Lower leg skin (tissue), 4 donors: ENCODE measurements at regions not wholly inside any gene's neighbourhood (a gene's known extent, or its start where the extent isn't known, plus 50 kb on each side); places are given as distances from the start of the nearest gene placed in this dataset.

Experiments used
- DNase-seq, 2 donors: peaks; one replicate each; pipeline ENCODE4 v3.0.0-alpha.2; 2019; ENCODE audit warnings: low spot score in 2 of 2
- H3K4me3 ChIP-seq: fragments of 200-600 bp; sonication (generic); 2 replicates; pipeline ENCODE4 v1.5.1; 2017; ENCODE audit warnings: mild to moderate bottlenecking, low read depth; ENCODE audit not compliant: poor library complexity, severe bottlenecking
- CTCF ChIP-seq, 3 donors: fragments of 450-650 bp; IDR thresholded peaks; one replicate each; pipeline ENCODE4 v1.5.1; 2016; ENCODE audit warnings: antibody characterized with exemption in 3 of 3, mild to moderate bottlenecking in 3 of 3, moderate library complexity in 2 of 3
- POLR2A ChIP-seq, 2 donors: fragments of 450-650 bp; IDR thresholded peaks; one replicate each; pipeline ENCODE4 v1.6.1; 2016 to 2017; ENCODE audit warnings: antibody characterized with exemption in 2 of 2, mild to moderate bottlenecking in 1 of 2, moderate library complexity in 1 of 2
- WGBS, 2 donors: methylation state at CpG; one replicate each; pipeline ENCODE4 v1.1.5; 2018; 5-methylcytosine and 5-hydroxymethylcytosine counted together
- intact Hi-C: fragments of 100-400 bp; cut with DNase I; formaldehyde crosslinking; loops from one replicate; pipeline ENCODE4 v1.15.0; 2023; ENCODE audit warnings: low total_unique reads

- H3K4me3 ChIP-seq = no peak overlapping the region
- TF ChIP-seq CTCF (IDR thresholded peaks at IDR 0.05) (no peak), POLR2A (IDR thresholded peaks at IDR 0.05) (no peak)
- intact Hi-C loops = no loop called here
- no peak for DNase-seq
- WGBS, 2 donors = 84 to 91% methylated on average over 2 of the region's 2 CpGs
These were observed 69.7 kb downstream of the PSMB1 start for GRCh38 chr6:170483413-170483812.

GRCh38 chr6:170480050-170480692 is 72.9 kb downstream of the PSMB1 start:
- 33 to 49% methylated on average over 6 of the region's 6 CpGs for WGBS, 2 donors
- no peak for TF ChIP-seq POLR2A (IDR thresholded peaks at IDR 0.05)
- no peak for TF ChIP-seq CTCF (IDR thresholded peaks at IDR 0.05)
- H3K4me3 ChIP-seq = no peak overlapping the region
- intact Hi-C loops = no loop called here
- no peak for DNase-seq

GRCh38 chr6:170476360-170476759 is 76.7 kb downstream of the PSMB1 start:
- no peak for DNase-seq
- TF ChIP-seq POLR2A (IDR thresholded peaks at IDR 0.05) (no peak), CTCF (IDR thresholded peaks at IDR 0.05) (no peak)
- no peak overlapping the region for H3K4me3 ChIP-seq
- intact Hi-C loops = no loop called here
- 84 to 87% methylated on average over 6 of the region's 6 CpGs for WGBS, 2 donors

GRCh38 chr6:170475118-170475517 is 78.0 kb downstream of the PSMB1 start:
- TF ChIP-seq CTCF (IDR thresholded peaks at IDR 0.05) (no peak), POLR2A (IDR thresholded peaks at IDR 0.05) (no peak)
- DNase-seq = no peak
- WGBS, 2 donors = 56 to 72% methylated on average over 3 of the region's 3 CpGs
- H3K4me3 ChIP-seq = no peak overlapping the region
- intact Hi-C loops = no loop called here

GRCh38 chr6:170473801-170474200 is 79.3 kb downstream of the PSMB1 start:
- no peak for TF ChIP-seq CTCF (IDR thresholded peaks at IDR 0.05)
- no peak for TF ChIP-seq POLR2A (IDR thresholded peaks at IDR 0.05)
- intact Hi-C loops = no loop called here
- WGBS, 2 donors = 89 to 92% methylated on average over 7 of the region's 7 CpGs

GRCh38 chr6:170473301-170473717 is 79.8 kb downstream of the PSMB1 start:
- no peak overlapping the region for H3K4me3 ChIP-seq
- DNase-seq = no peak

More at GRCh38 chr6:170473801-170474200, 79.3 kb downstream of the PSMB1 start:
- H3K4me3 ChIP-seq = no peak overlapping the region
- no peak for DNase-seq

More at GRCh38 chr6:170473301-170473717, 79.8 kb downstream of the PSMB1 start:
- TF ChIP-seq POLR2A (IDR thresholded peaks at IDR 0.05) (no peak), CTCF (IDR thresholded peaks at IDR 0.05) (no peak)
- WGBS, 2 donors = 29 to 40% methylated on average over 4 of the region's 4 CpGs
- intact Hi-C loops = no loop called here
